Stomach (tissue), 4 donors: ENCODE measurements at regions not wholly inside any gene's neighbourhood (a gene's known extent, or its start where the extent isn't known, plus 50 kb on each side); places are given as distances from the start of the nearest gene placed in this dataset.

Source experiments
- POLR2A ChIP-seq, 4 donors: fragments of 450-650 bp; IDR thresholded peaks; one replicate each; pipeline ENCODE4 v1.6.1; 2016; ENCODE audit warnings: antibody characterized with exemption in 4 of 4, control low read depth in 2 of 4, mild to moderate bottlenecking in 1 of 4, moderate library complexity in 1 of 4
- POLR2AphosphoS5 ChIP-seq, 3 donors: sonication (generic); formaldehyde crosslinking; IDR thresholded peaks; one replicate each; pipeline ENCODE4 v1.6.1; 2016; ENCODE audit warnings: antibody characterized with exemption in 3 of 3
- TF ChIP-seq, protein P1 (sequence below), 7 experiments: fragments of 450-650 bp in 4 of 7; fragments of 200-600 bp in 3 of 7; sonication (generic) in 3 of 7; IDR thresholded peaks; one replicate each; pipeline ENCODE4 v1.5.1; 2016 to 2019; ENCODE audit warnings: antibody characterized with exemption in 7 of 7, control low read depth in 2 of 7, mild to moderate bottlenecking in 1 of 7

- TF ChIP-seq POLR2AphosphoS5 (IDR thresholded peaks at IDR 0.05) (no peak), POLR2A (IDR thresholded peaks at IDR 0.05) (no peak)
- TF ChIP-seq, protein P1, sequence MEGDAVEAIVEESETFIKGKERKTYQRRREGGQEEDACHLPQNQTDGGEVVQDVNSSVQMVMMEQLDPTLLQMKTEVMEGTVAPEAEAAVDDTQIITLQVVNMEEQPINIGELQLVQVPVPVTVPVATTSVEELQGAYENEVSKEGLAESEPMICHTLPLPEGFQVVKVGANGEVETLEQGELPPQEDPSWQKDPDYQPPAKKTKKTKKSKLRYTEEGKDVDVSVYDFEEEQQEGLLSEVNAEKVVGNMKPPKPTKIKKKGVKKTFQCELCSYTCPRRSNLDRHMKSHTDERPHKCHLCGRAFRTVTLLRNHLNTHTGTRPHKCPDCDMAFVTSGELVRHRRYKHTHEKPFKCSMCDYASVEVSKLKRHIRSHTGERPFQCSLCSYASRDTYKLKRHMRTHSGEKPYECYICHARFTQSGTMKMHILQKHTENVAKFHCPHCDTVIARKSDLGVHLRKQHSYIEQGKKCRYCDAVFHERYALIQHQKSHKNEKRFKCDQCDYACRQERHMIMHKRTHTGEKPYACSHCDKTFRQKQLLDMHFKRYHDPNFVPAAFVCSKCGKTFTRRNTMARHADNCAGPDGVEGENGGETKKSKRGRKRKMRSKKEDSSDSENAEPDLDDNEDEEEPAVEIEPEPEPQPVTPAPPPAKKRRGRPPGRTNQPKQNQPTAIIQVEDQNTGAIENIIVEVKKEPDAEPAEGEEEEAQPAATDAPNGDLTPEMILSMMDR (IDR thresholded peaks at IDR 0.05): no peak
Measured at GRCh38 chr18:6591491-6591890, 138.0 kb upstream of the ARHGAP28 start.
